BLaER1 (cell line): ENCODE measurements at regions not wholly inside any gene's neighbourhood (a gene's known extent, or its start where the extent isn't known, plus 50 kb on each side); places are given as distances from the start of the nearest gene placed in this dataset.

Experiments
- H3K27ac ChIP-seq: shearing (Covaris generic); formaldehyde crosslinking; 2 replicates; pipeline ENCODE4 v1.8.1; 2022
- H3K27me3 ChIP-seq: shearing (Covaris generic); formaldehyde crosslinking; 2 replicates; pipeline ENCODE4 v1.8.1; 2022
- H3K36me3 ChIP-seq: shearing (Covaris generic); formaldehyde crosslinking; 2 replicates; pipeline ENCODE4 v1.8.1; 2022
- H3K4me1 ChIP-seq: shearing (Covaris generic); formaldehyde crosslinking; 2 replicates; pipeline ENCODE4 v1.8.1; 2022
- H3K4me2 ChIP-seq: shearing (Covaris generic); formaldehyde crosslinking; 2 replicates; pipeline ENCODE4 v1.8.1; 2022
- H3K4me3 ChIP-seq: shearing (Covaris generic); formaldehyde crosslinking; 2 replicates; pipeline ENCODE4 v1.8.1; 2022
- H3K9ac ChIP-seq: shearing (Covaris generic); formaldehyde crosslinking; 2 replicates; pipeline ENCODE4 v1.8.1; 2022
- H3K9me3 ChIP-seq: shearing (Covaris generic); formaldehyde crosslinking; 2 replicates; pipeline ENCODE4 v1.8.1; 2022
- H4K20me1 ChIP-seq: shearing (Covaris generic); formaldehyde crosslinking; 2 replicates; pipeline ENCODE4 v1.8.1; 2022
- Cebpa-rat ChIP-seq: shearing (Covaris generic); IDR thresholded peaks from 2 replicates; pipeline ENCODE4 v1.8.1; 2022

DNA sequence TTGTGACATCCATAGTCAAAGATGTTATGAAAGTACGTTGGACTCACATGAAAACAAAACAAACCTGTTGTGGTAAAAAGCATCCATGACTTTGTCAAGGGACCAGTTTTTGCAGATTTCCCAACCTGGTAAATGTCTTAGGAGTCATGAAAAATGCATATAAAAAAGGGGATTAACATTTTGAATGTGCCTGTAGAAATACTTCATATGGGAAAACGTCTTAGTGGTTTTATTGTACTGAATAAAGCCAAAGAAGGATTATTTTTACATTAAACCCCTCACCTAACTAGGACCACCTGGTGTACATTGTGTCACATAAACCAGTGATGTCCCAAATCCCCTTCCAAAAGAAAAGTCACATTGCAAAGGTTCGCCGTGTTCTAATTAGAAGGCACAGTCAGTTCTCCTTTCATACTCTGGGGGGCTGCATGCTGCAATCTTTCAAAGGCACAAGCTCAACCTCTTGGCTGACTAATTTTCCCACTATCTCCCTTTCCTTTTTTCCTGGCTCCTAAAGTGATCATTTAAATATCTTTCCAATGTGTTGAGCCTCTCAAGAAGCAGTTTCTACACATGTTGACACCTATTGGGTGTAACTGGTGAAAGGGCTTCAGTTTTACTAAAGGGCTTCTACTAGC is 119.8 kb upstream of the SPAG17 start:
- H3K9ac ChIP-seq, result no peak overlapping the region
- no peaks in the 10 kb centered on the region for H3K27me3 ChIP-seq
- H3K9me3 ChIP-seq, result no peaks in the 10 kb centered on the region
- no peaks in the 10 kb centered on the region for H4K20me1 ChIP-seq
- TF ChIP-seq Cebpa-rat, result no peak
- H3K27ac ChIP-seq, result no peak overlapping the region
- H3K4me1 ChIP-seq, result no peaks in the 10 kb centered on the region
- H3K4me2 ChIP-seq, result no peak overlapping the region
- no peak overlapping the region for H3K4me3 ChIP-seq
- H3K36me3 ChIP-seq, result no peaks in the 10 kb centered on the region

DNA sequence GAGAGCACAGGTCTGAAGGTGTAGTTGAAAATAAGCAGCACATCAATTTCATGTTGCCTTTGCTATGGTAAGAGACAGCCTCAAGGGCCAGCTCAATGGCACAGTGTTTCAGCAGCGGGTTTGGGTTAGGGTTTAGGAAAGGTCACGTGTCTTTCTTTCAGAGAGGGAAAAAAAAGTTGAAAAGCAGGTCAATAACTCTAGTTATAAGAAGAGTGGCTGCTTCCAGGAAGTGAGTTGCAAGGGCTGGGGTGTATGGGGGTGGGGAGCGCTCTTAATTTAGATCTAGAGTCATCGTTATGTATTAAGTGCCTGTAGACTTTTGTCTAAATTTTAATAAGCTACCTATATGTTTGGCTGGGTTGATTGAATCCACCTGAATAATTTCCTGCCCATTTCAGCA is 118.5 kb upstream of the SPAG17 start:
- H3K4me3 ChIP-seq, result no peak overlapping the region
- no peaks in the 10 kb centered on the region for H3K9me3 ChIP-seq
- TF ChIP-seq Cebpa-rat, result no peak
- H4K20me1 ChIP-seq, result no peaks in the 10 kb centered on the region
- H3K4me1 ChIP-seq, result no peaks in the 10 kb centered on the region
- no peak overlapping the region for H3K27ac ChIP-seq
- no peak overlapping the region for H3K4me2 ChIP-seq
- H3K27me3 ChIP-seq, result no peaks in the 10 kb centered on the region
- no peak overlapping the region for H3K9ac ChIP-seq
- no peaks in the 10 kb centered on the region for H3K36me3 ChIP-seq

- Histone ChIP-seq H3K9ac (no peak overlapping the region), H3K4me1 (no peaks in the 10 kb centered on the region), H3K27ac (no peak overlapping the region), H3K36me3 (no peaks in the 10 kb centered on the region), H3K9me3 (no peaks in the 10 kb centered on the region), H3K27me3 (no peaks in the 10 kb centered on the region), H3K4me2 (no peak overlapping the region), H4K20me1 (no peaks in the 10 kb centered on the region), H3K4me3 (no peak overlapping the region)
- TF ChIP-seq Cebpa-rat, result no peak
Measured at GRCh38 chr1:118303064-118303463, 118.0 kb upstream of the SPAG17 start.

DNA sequence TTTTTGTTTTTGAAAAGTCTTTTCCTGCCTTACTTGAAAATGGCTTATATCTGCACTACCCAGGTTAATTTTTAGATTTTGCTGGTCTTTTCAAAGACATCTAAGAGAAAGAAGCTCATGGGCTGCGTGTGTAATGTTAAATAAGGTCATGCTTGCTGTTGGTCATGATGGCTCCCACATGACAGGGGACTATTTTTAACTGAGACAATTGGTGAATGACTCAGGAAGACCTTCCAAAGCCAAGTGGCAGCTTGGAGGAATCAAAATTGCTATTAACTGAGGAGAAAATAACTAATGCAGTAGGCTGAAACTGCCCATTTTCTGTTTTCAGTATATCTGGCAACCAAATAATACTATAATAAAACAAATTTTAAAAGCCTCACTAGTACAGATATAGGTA is 117.1 kb upstream of the SPAG17 start:
- no peak for TF ChIP-seq Cebpa-rat
- Histone ChIP-seq H3K9me3 (no peaks in the 10 kb centered on the region), H3K36me3 (no peaks in the 10 kb centered on the region), H3K4me3 (no peak overlapping the region), H3K4me1 (no peaks in the 10 kb centered on the region), H3K9ac (no peak overlapping the region), H4K20me1 (no peaks in the 10 kb centered on the region), H3K27ac (no peak overlapping the region), H3K27me3 (no peaks in the 10 kb centered on the region), H3K4me2 (no peak overlapping the region)

GRCh38 chr1:118300808-118301207 is 115.8 kb upstream of the SPAG17 start:
- Histone ChIP-seq H3K36me3 (no peaks in the 10 kb centered on the region), H3K9ac (no peak overlapping the region), H3K27me3 (no peaks in the 10 kb centered on the region), H3K4me2 (no peak overlapping the region), H4K20me1 (no peaks in the 10 kb centered on the region), H3K27ac (no peak overlapping the region), H3K4me1 (no peaks in the 10 kb centered on the region), H3K4me3 (no peak overlapping the region), H3K9me3 (no peaks in the 10 kb centered on the region)
- no peak for TF ChIP-seq Cebpa-rat

DNA sequence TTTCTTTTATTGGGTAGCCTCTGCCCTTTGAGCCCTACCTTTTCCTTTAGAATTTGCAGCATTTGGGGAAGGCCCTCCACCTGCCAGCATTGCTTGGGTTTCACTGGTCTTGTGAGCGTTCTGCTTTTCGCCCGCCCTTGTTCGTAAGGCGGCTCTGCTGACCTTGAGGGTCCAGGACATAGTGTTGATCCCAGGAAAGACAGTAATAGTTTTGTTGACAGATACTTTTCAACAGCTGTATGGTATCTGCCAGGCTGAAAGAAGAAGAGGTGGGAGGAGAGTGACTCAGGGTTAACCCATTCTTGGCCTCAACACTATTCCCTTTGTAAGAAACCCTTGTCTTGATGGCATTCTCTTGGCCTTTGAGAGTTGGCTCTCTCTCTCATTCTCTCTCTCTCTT is 113.4 kb upstream of the SPAG17 start:
- H3K36me3 ChIP-seq, result no peaks in the 10 kb centered on the region
- no peak overlapping the region for H3K9ac ChIP-seq
- H4K20me1 ChIP-seq, result no peaks in the 10 kb centered on the region
- no peaks in the 10 kb centered on the region for H3K4me1 ChIP-seq
- no peak overlapping the region for H3K4me2 ChIP-seq
- TF ChIP-seq Cebpa-rat, result no peak
- H3K27ac ChIP-seq, result no peak overlapping the region
- H3K4me3 ChIP-seq, result no peak overlapping the region
- H3K27me3 ChIP-seq, result no peaks in the 10 kb centered on the region
- no peaks in the 10 kb centered on the region for H3K9me3 ChIP-seq

GRCh38 chr1:118297521-118297920 is 112.5 kb upstream of the SPAG17 start:
- TF ChIP-seq Cebpa-rat, result no peak
- Histone ChIP-seq H3K27me3 (no peaks in the 10 kb centered on the region), H3K4me1 (no peaks in the 10 kb centered on the region), H3K4me3 (no peak overlapping the region), H3K9ac (no peak overlapping the region), H3K27ac (no peak overlapping the region), H3K4me2 (no peak overlapping the region), H3K36me3 (no peaks in the 10 kb centered on the region), H3K9me3 (no peaks in the 10 kb centered on the region), H4K20me1 (no peaks in the 10 kb centered on the region)

DNA sequence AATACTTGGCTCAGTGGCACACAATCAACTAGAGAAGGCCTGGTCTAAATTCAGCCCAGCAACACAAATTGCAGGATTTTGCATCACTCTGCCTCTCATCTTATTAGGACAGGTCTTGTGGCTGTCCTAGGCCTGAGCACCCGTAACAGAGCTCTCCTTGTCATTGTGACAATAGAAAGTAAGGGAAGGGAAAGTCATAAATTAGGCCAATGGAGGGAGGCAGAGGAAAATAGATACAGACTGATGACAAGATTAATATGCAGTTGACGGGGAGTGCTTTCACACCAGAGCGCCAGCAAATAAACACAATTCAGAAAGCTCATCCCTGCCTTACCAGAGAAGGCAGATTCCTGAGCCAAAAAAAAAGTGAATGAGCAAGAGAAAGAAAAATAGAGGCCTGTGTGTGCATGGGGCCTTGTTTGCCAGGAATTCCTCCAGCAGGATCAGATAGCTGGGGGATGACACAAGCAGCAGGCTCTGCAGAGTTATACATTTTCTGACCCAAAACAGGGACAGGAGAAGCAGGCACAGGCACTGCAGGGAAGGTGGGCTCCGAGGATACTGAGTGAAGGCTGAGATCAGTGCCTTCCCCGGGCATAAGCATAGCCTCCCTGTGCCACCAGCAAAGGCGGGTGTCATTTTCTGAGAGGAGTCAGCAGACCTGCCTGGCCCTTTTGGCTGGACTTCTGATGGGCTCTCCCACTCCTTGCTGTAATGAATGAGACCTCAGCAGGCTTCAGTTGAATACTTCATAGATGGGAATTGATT is 110.0 kb upstream of the SPAG17 start:
- no peaks in the 10 kb centered on the region for H3K9me3 ChIP-seq
- no peak overlapping the region for H3K9ac ChIP-seq
- no peak overlapping the region for H3K27ac ChIP-seq
- H3K4me2 ChIP-seq, result no peak overlapping the region
- no peak for TF ChIP-seq Cebpa-rat
- no peaks in the 10 kb centered on the region for H3K27me3 ChIP-seq
- H3K4me3 ChIP-seq, result no peak overlapping the region
- no peaks in the 10 kb centered on the region for H3K36me3 ChIP-seq
- no peaks in the 10 kb centered on the region for H4K20me1 ChIP-seq
- no peaks in the 10 kb centered on the region for H3K4me1 ChIP-seq

GRCh38 chr1:118291661-118292060 is 106.6 kb upstream of the SPAG17 start:
- Histone ChIP-seq H3K9me3 (no peaks in the 10 kb centered on the region), H3K4me3 (no peak overlapping the region), H3K4me1 (no peaks in the 10 kb centered on the region), H3K9ac (no peak overlapping the region), H3K4me2 (no peak overlapping the region), H3K36me3 (no peaks in the 10 kb centered on the region), H4K20me1 (no peaks in the 10 kb centered on the region), H3K27ac (no peak overlapping the region), H3K27me3 (no peaks in the 10 kb centered on the region)
- TF ChIP-seq Cebpa-rat, result no peak

DNA sequence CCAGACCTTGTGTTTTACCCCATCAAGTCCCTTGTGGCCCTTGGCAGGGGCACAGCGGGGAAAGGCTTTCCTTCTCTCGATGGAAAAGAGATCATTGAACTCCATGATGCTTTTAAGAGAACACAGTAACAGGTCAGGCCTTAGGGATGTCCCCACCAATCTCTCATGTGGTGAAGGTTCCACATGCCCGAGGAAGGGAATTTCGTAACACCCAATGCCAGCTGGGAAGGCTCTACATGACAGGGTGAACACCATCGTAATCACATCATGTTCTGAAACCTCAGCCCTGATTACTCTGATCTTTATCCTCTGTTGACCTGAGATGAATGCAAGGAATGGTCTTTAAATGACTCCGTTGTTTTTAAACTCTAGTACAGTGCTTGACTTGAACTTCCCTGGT is 105.5 kb upstream of the SPAG17 start:
- Histone ChIP-seq H3K9ac (no peak overlapping the region), H3K4me2 (no peak overlapping the region), H3K9me3 (no peaks in the 10 kb centered on the region), H4K20me1 (no peaks in the 10 kb centered on the region), H3K4me1 (no peaks in the 10 kb centered on the region), H3K27me3 (no peaks in the 10 kb centered on the region), H3K4me3 (no peak overlapping the region), H3K27ac (no peak overlapping the region), H3K36me3 (no peaks in the 10 kb centered on the region)
- TF ChIP-seq Cebpa-rat, result no peak
